Kidney (tissue), 13 donors: ENCODE measurements at regions not wholly inside any gene's neighbourhood (a gene's known extent, or its start where the extent isn't known, plus 50 kb on each side); places are given as distances from the start of the nearest gene placed in this dataset.
A peak's percentile ranks its signal among the peaks of the same experiment; 100 is the strongest.

Source experiments
- DNase-seq, 5 donors: peaks; one replicate each; pipeline ENCODE4 v3.0.0-alpha.2; 2013 to 2020
- FAIRE-seq: peaks from 2 replicates; lab custom pipeline; 2012; peaks lifted over from hg19 to GRCh38; lab: Jason Lieb, UNC
- H3K27ac ChIP-seq, 2 donors: one replicate each; pipeline ENCODE4 v1.7.0; 2013; ENCODE audit warnings: low read depth in 2 of 2, low read length in 2 of 2, inconsistent platforms in 1 of 2
- H3K27me3 ChIP-seq: one replicate; pipeline ENCODE4 v1.7.1; 2013; ENCODE audit warnings: low read length, inconsistent platforms; ENCODE audit not compliant: control insufficient read depth, insufficient read depth
- H3K36me3 ChIP-seq, 3 donors: one replicate each; pipeline versions ENCODE4 v1.7.0 to v1.7.1; 2013; ENCODE audit warnings: low read length in 3 of 3, control low read depth in 1 of 3, inconsistent platforms in 1 of 3; ENCODE audit not compliant: insufficient read depth in 3 of 3, control insufficient read depth in 2 of 3
- H3K4me1 ChIP-seq, 3 donors: one replicate each; pipeline versions ENCODE4 v1.7.0 to v1.7.1; 2013; ENCODE audit warnings: low read length in 3 of 3, inconsistent platforms in 1 of 3, low read depth in 1 of 3; ENCODE audit not compliant: control insufficient read depth in 2 of 3, insufficient read depth in 2 of 3
- H3K4me3 ChIP-seq, 3 donors: one replicate each; pipeline versions ENCODE4 v1.7.0 to v1.8.1; 2013; ENCODE audit warnings: low read length in 3 of 3, control low read depth in 1 of 3, inconsistent platforms in 1 of 3
- H3K9ac ChIP-seq, 3 donors: one replicate each; pipeline versions ENCODE4 v1.7.0 to v1.7.1; 2013; ENCODE audit warnings: low read length in 3 of 3, control low read depth in 1 of 3, inconsistent platforms in 1 of 3
- H3K9me3 ChIP-seq, 3 donors: one replicate each; pipeline versions ENCODE4 v1.7.0 to v1.7.1; 2013; ENCODE audit warnings: low read length in 3 of 3, control low read depth in 1 of 3, inconsistent platforms in 1 of 3; ENCODE audit not compliant: control insufficient read depth in 2 of 3, insufficient read depth in 1 of 3
- CTCF ChIP-seq: IDR thresholded peaks from 3 replicates; pipeline ENCODE4 v1.5.1; 2012; ENCODE audit warnings: mild to moderate bottlenecking, moderate library complexity, borderline replicate concordance; ENCODE audit not compliant: insufficient read depth; ENCODE audit errors: extremely low read depth
- intact Hi-C: fragments of 100-400 bp; cut with DNase I; formaldehyde crosslinking; loops from one replicate; pipeline ENCODE4 v1.11.1; 2022
- donor health status: control.
- donor health status: control.
- donor health status: control.
- donor health status: control.
- donor health status: control.
- donor health status: DM: yes; HTN: yes; CAD: no.
- donor health status: Normal renal cell carcinoma (clear cell type).

GRCh38 chr1:235013512-235013911 is 115.1 kb downstream of the TOMM20 start:
- no peak for DNase-seq
- intact Hi-C loops = no loop called here
- Histone ChIP-seq H3K4me1 (peaks cover 0 to 7% (median 0%) of the 10 kb centered on the region in 3 donors), H3K4me3 (no peak overlapping the region), H3K27ac (no peak overlapping the region), H3K9me3 (no peaks in the 10 kb centered on the region), H3K27me3 (no peaks in the 10 kb centered on the region), H3K9ac (no peak overlapping the region), H3K36me3 (no peaks in the 10 kb centered on the region)
- TF ChIP-seq CTCF = no peak
- no peak for FAIRE-seq

GRCh38 chr1:235012436-235013210 is 116.0 kb downstream of the TOMM20 start:
- no peak for FAIRE-seq

GRCh38 chr1:235011599-235012435 is 116.8 kb downstream of the TOMM20 start:
- Histone ChIP-seq H3K9ac (no peak overlapping the region), H3K27ac (no peak overlapping the region), H3K27me3 (no peaks in the 10 kb centered on the region), H3K36me3 (no peaks in the 10 kb centered on the region), H3K4me1 (peaks cover 0 to 7% (median 0%) of the 10 kb centered on the region in 3 donors), H3K4me3 (no peak overlapping the region), H3K9me3 (no peaks in the 10 kb centered on the region)
- DNase-seq (peak in 2 of 5 donors; percentile 64 to 88), FAIRE-seq (no peak)
- intact Hi-C loops = no loop called here
- no peak for TF ChIP-seq CTCF

More at GRCh38 chr1:235012436-235013210, 116.0 kb downstream of the TOMM20 start:
- Histone ChIP-seq H3K36me3 (no peaks in the 10 kb centered on the region), H3K4me3 (no peak overlapping the region), H3K27me3 (no peaks in the 10 kb centered on the region), H3K27ac (no peak overlapping the region), H3K9ac (no peak overlapping the region), H3K9me3 (no peaks in the 10 kb centered on the region), H3K4me1 (peaks cover 0 to 7% (median 0%) of the 10 kb centered on the region in 3 donors)
- TF ChIP-seq CTCF = no peak
- intact Hi-C loops = no loop called here
- DNase-seq = no peak
